ENCODE measurements at regions not wholly inside any gene's neighbourhood (a gene's known extent, or its start where the extent isn't known, plus 50 kb on each side); places are given as distances from the start of the nearest gene placed in this dataset.
"Not testable (repeated sequence)": the region's sequence is repeated elsewhere in the genome, so short reads cannot be mapped to it uniquely, and the experiment has no call there.

DNA sequence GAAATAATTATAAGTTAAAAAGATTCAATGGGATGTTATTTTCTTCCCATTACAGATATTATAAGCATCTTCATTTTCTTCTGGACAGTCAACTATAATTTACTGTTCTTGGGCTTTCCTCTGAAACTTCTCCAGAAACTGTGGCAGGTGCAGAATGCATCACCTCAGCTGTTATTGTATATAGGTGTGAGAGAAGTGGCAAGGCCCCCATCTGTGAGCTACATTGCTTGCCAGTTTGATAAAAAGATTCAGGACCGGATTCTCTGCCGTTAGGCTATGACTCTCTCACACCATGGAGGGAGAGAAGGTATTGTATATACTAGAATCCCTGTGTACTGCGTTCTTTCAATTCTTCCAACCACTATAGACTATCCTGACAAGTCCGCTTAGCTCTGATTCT is 135.8 kb upstream of the CENPW start:
- no peak for DNase-seq (ENCODE audit: low read depth)

- DNase-seq (ENCODE audit: low read depth) = no peak
These were observed 135.3 kb upstream of the CENPW start for GRCh38 chr6:126204598-126204997.

GRCh38 chr6:126206504-126207246 is 133.2 kb upstream of the CENPW start:
- no peak for DNase-seq (ENCODE audit: low read depth)

- DNase-seq (ENCODE audit: low read depth) = peak; percentile 68
These were observed 129.4 kb upstream of the CENPW start for GRCh38 chr6:126210398-126211075.

DNA sequence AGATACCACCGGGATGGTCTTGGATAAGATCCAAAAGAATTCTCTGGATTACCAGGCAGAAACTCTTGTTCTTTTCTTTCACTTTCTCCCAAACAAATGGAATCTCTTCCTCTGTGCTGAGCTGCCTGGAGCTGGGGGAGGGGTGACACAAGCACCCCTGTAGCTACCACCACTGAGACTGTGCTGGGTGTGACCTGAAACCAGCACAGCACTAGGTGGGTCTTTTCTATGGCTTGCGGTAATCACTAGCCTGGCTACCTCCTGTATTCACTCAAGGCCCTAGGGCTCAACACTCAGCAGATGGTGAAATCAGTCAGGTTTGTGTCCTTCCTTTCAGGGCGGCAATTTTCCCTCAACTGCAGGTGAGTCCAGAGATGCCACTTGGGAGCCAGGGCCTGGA is 122.4 kb upstream of the CENPW start:
- DNase-seq (ENCODE audit: low read depth) = no peak

GRCh38 chr6:126220901-126221300 is 119.0 kb upstream of the CENPW start:
- DNase-seq (ENCODE audit: low read depth) = not testable (repeated sequence)

GRCh38 chr6:126227833-126228702 is 111.8 kb upstream of the CENPW start:
- peak; percentile 47 for DNase-seq (ENCODE audit: low read depth)

GRCh38 chr6:126232671-126233070 is 107.2 kb upstream of the CENPW start:
- peak; percentile 43 for DNase-seq (ENCODE audit: low read depth)

GRCh38 chr6:126233192-126233591 is 106.7 kb upstream of the CENPW start:
- no peak for DNase-seq (ENCODE audit: low read depth)

DNA sequence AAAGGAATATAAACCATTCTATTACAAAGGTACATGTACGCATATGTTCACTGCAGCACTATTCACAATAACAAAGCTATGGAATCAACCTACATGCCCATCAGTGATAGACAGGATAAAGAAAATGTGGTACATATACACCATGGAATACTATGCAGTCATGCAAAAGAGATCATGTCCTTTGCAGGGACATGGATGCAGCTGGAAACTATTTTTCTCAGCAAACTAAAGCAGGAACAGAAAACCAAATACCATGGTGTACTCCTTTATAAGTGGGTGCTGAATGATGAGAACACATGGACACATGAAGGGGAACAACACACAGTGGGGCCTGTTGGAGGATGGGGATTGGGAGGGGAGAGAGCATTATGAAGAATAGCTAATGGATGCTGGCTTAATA is 104.6 kb upstream of the CENPW start:
- no peak for DNase-seq (ENCODE audit: low read depth)

- no peak for DNase-seq (ENCODE audit: low read depth)
These were observed 94.8 kb upstream of the CENPW start for GRCh38 chr6:126245077-126245476.

GRCh38 chr6:126252154-126252553 is 87.8 kb upstream of the CENPW start:
- no peak for DNase-seq (ENCODE audit: low read depth)

GRCh38 chr6:126253431-126253830 is 86.5 kb upstream of the CENPW start:
- no peak for DNase-seq (ENCODE audit: low read depth)

DNA sequence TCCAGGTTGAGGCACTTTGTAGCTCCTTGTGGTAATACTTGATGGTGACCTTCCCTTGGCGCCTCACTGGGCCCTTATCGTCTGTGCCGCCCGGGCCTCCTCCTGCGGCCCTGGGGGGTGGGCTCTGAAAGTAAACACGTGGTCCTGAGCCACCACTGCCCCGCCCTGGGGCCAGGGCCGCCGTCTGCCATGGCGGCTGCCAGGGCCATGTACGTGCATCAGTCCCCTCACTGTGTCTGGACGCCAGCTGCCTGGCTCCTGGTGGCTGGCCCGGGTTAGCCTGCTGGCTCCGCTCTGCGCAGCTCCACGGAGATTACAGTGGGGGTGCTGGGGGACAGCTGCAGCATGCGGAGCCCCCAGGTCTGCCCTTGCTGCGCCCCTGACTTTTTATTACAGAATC is 81.8 kb upstream of the CENPW start:
- DNase-seq (ENCODE audit: low read depth) = no peak

- no peak for DNase-seq (ENCODE audit: low read depth)
These were observed 78.0 kb upstream of the CENPW start for GRCh38 chr6:126261792-126262421.

GRCh38 chr6:126264265-126264664 is 75.7 kb upstream of the CENPW start:
- no peak for DNase-seq (ENCODE audit: low read depth)

DNA sequence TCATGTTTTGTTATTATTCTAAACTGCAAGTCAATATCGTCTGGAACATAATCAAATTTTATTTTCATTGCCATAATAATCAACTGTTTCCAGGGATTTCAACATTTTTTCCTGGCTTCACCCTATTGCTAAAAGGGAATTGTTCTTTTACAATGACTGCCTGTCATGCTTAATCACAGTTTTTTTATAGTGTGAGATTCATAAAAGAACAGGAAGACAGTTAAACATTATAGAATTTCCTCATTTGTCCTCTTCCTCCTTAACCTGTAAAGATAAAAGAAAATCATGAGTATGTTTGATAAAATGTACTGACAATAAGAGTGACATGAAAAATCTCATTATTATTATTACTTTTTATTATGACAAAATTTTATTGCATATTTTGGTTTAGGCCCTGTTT is 73.3 kb upstream of the CENPW start:
- no peak for DNase-seq (ENCODE audit: low read depth)

- peak; percentile 12 for DNase-seq (ENCODE audit: low read depth)
These were observed 72.3 kb upstream of the CENPW start for GRCh38 chr6:126267626-126268025.

DNA sequence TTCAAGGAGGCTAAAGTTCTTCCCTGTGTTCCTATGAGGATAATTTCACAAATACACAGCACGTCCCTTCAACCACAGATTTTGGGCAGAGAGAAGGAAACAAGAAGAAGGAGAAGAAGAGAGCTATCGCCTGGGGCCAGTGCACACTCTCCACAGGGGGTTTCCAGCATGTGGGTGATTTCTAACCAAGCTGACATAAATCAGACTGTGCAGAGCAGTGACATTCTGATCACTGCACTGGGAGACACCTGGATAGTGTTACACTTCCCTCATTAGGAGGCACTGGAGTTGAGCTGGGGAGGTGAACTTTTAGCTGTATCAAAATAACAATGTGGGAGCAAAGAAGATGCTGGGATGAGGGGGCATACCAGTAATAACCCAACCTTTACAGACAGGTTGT is 71.8 kb upstream of the CENPW start:
- DNase-seq (ENCODE audit: low read depth) = no peak

- no peak for DNase-seq (ENCODE audit: low read depth)
These were observed 59.6 kb upstream of the CENPW start for GRCh38 chr6:126280287-126280686.

DNA sequence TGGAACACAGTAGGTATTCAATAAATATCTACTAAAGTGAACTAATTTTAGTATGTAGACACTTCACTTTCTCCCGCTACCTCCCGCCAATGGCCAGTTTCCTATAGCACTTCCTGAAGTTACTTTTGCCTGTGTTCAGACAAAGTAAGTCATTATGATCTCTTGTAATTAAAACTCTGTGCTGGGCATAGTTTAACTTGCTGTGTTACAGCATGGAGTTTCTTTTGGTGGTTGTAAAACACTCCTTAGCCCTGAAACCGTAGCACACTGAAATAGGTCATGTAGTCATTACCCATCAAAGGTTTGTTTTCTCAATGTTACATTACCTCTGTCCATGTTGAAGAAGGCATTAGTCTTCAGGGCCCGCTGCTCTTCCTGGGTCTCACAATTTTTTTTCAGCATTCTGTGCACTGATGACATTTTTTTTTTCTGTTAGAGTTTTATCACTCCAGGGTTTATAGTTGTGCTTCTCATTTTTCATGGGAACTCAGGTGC is 54.0 kb upstream of the CENPW start:
- DNase-seq (ENCODE audit: low read depth) = no peak
